ENCODE measurements at regions not wholly inside any gene's neighbourhood (a gene's known extent, or its start where the extent isn't known, plus 50 kb on each side); places are given as distances from the start of the nearest gene placed in this dataset.

DNA sequence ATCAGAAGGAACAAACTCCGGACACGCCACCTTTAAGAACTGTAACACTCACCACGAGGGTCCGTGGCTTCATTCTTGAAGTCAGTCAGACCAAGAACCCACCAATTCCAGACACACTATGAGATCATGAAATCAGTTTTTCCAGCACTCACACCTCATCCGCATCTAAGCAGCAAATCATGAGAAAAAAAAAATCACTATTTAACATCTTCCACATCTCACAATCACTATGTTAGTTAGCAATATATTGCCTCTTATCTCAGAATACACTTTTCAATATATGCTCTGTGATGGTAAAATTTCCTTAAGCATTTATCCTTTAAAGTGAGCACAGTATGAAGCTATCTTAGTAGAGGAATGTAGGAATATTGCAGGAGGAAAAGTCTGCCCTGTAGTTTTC lies 328.7 kb downstream of the FAM181B start:
- H3K79me2 ChIP-seq (ENCODE audit: insufficient read depth, low read length): no peaks in the 10 kb centered on the region
- H3K27me3 ChIP-seq (ENCODE audit: control insufficient read depth in 1 of 2, insufficient read depth in 2 of 2, low read length in 2 of 2): no peaks in the 10 kb centered on the region; a peak in 1 of 5 replicates
- no peaks in the 10 kb centered on the region for H3K36me3 ChIP-seq (replicated peaks in 1 of 2; ENCODE audit: control insufficient read depth in 1 of 2, insufficient read depth in 2 of 2, low read length in 2 of 2)
- TF ChIP-seq TOE1 (CRISPR knock-in tag; IDR thresholded peaks at IDR 0.05) (no peak), SALL1 (CRISPR knock-in tag; IDR thresholded peaks at IDR 0.05) (no peak), ZNF263 (CRISPR knock-in tag; IDR thresholded peaks at IDR 0.05) (no peak), ZNF205 (CRISPR knock-in tag; IDR thresholded peaks at IDR 0.05) (no peak), TAF15 (IDR thresholded peaks at IDR 0.05; ENCODE audit: low read depth, low read length, poor library complexity, severe bottlenecking) (no peak), EED (CRISPR knock-in tag; IDR thresholded peaks at IDR 0.05) (no peak)
- TF ChIP-seq, protein P1, sequence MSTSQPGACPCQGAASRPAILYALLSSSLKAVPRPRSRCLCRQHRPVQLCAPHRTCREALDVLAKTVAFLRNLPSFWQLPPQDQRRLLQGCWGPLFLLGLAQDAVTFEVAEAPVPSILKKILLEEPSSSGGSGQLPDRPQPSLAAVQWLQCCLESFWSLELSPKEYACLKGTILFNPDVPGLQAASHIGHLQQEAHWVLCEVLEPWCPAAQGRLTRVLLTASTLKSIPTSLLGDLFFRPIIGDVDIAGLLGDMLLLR (CRISPR knock-in tag; IDR thresholded peaks at IDR 0.05): no peak
- POLR2A ChIA-PET: no interaction called here
- DNase-seq (ENCODE audit: low spot score): no peak
- H3K4me2 ChIP-seq (ENCODE audit: low read depth, low read length): no peak overlapping the region
- no peak overlapping the region for H3K27ac ChIP-seq (ENCODE audit: extremely low read length, insufficient read depth, low read length)
- CTCF ChIA-PET (ENCODE audit: low intra/inter-chr PET ratio, low total read pairs): no interaction called here
- no peaks in the 10 kb centered on the region for H4K20me1 ChIP-seq (ENCODE audit: insufficient read depth, low read length)
- no peaks in the 10 kb centered on the region for H3K9me3 ChIP-seq (ENCODE audit: low read length)
- intact Hi-C loops (cut with micrococcal nuclease; ENCODE audit: unreplicated experiment) (no loop called here), in situ Hi-C loops (cut with HindIII; ENCODE audit: extremely low pct_ligation_motif_present, low pct_unique_long_range_greater_than_20kb) (no loop called here)
- H3K9ac ChIP-seq (ENCODE audit: insufficient read depth, low read depth, low read length): no peak overlapping the region
- no peaks in the 10 kb centered on the region for H3K4me1 ChIP-seq (ENCODE audit: insufficient read depth, low read length)
- no TSS peak for BruUV-seq (replicated peaks)
- no peak overlapping the region for H2AFZ ChIP-seq (ENCODE audit: low read length)
- no peak for FAIRE-seq
- no peak overlapping the region for H3K4me3 ChIP-seq (replicated peaks in 1 of 3; ENCODE audit: insufficient read depth in 1 of 3, low read depth in 2 of 3, low read length in 3 of 3)
- ATAC-seq: no peak
- 74% methylated on average over 5 of the region's 5 CpGs for WGBS (ENCODE audit: low lambda C conversion rate)

DNA sequence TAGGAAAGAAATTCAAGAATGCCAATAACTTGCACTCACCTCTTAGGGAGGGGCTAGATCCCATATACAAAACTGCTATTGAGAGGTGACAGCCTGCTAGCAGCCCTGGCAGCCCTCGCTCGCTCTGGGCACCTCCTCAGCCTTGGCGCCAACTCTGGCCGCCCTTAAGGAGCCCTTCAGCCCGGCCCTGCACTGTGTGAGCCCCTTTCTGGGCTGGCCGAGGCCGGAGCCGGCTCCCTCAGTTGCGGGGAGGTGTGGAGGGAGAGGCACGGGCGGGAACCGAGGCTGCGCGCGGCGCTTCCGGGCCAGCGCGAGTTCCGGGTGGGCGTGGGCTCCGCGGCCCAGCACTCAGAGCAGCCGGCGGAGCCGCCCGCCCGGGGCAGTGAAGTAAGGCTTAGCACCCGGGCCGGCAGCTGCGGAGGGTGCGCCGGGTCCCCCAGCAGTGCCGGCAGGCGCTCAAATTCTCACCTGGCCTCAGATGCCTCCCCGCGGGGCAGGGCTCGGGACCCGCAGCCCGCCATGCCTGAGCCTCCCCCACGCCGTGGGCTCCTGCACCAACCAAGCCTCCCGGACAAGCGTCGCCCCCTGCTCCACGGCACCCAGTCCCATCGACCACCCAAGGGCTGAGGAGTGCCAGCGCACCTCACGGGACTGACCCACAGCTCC lies 329.9 kb downstream of the FAM181B start:
- Histone ChIP-seq H3K27me3 (ENCODE audit: control insufficient read depth in 1 of 2, insufficient read depth in 2 of 2, low read length in 2 of 2) (no peaks in the 10 kb centered on the region; a peak in 1 of 5 replicates), H3K9me3 (ENCODE audit: low read length) (no peaks in the 10 kb centered on the region), H3K4me1 (ENCODE audit: insufficient read depth, low read length) (peaks cover 1% of the 10 kb centered on the region), H3K4me3 (replicated peaks in 1 of 3; ENCODE audit: insufficient read depth in 1 of 3, low read depth in 2 of 3, low read length in 3 of 3) (no peak overlapping the region), H3K27ac (ENCODE audit: extremely low read length, insufficient read depth, low read length) (no peak overlapping the region), H3K79me2 (ENCODE audit: insufficient read depth, low read length) (no peaks in the 10 kb centered on the region), H4K20me1 (ENCODE audit: insufficient read depth, low read length) (no peaks in the 10 kb centered on the region), H3K4me2 (ENCODE audit: low read depth, low read length) (no peak overlapping the region), H3K36me3 (replicated peaks in 1 of 2; ENCODE audit: control insufficient read depth in 1 of 2, insufficient read depth in 2 of 2, low read length in 2 of 2) (no peaks in the 10 kb centered on the region), H3K9ac (ENCODE audit: insufficient read depth, low read depth, low read length) (no peak overlapping the region), H2AFZ (ENCODE audit: low read length) (no peak overlapping the region)
- ATAC-seq (no peak), DNase-seq (ENCODE audit: low spot score) (no peak), FAIRE-seq (no peak)
- ChIA-PET POLR2A (no interaction called here), CTCF (ENCODE audit: low intra/inter-chr PET ratio, low total read pairs) (no interaction called here)
- intact Hi-C loops (cut with micrococcal nuclease; ENCODE audit: unreplicated experiment): no loop called here
- no TSS peak for BruUV-seq (replicated peaks)
- 81% methylated on average over 20 of the region's 49 CpGs for WGBS (ENCODE audit: low lambda C conversion rate)
- in situ Hi-C loops (cut with HindIII; ENCODE audit: extremely low pct_ligation_motif_present, low pct_unique_long_range_greater_than_20kb): no loop called here
- TF ChIP-seq SYNCRIP (IDR thresholded peaks at IDR 0.05; ENCODE audit: insufficient read depth, low read depth, low read length) (no peak), ZNF580 (CRISPR knock-in tag; IDR thresholded peaks at IDR 0.05; ENCODE audit: borderline replicate concordance, low read depth) (no peak), TEAD3 (CRISPR knock-in tag; optimal IDR thresholded peaks at IDR 0.05; ENCODE audit: borderline replicate concordance) (no peak), HNF4G (IDR thresholded peaks at IDR 0.05; ENCODE audit: borderline replicate concordance, low read depth, low read length) (no peak), HNF4G (CRISPR knock-in tag; IDR thresholded peaks at IDR 0.05; ENCODE audit: borderline replicate concordance, low read depth) (no peak), ARID5B (CRISPR knock-in tag; IDR thresholded peaks at IDR 0.05) (no peak), KLF15 (CRISPR knock-in tag; IDR thresholded peaks at IDR 0.05; ENCODE audit: borderline replicate concordance) (no peak), ZFP41 (CRISPR knock-in tag; IDR thresholded peaks at IDR 0.05; ENCODE audit: borderline replicate concordance) (no peak)
